MM.1S (cell line): ENCODE measurements at regions not wholly inside any gene's neighbourhood (a gene's known extent, or its start where the extent isn't known, plus 50 kb on each side); places are given as distances from the start of the nearest gene placed in this dataset.

ENCODE experiments used
- EZH2 ChIP-seq: fragments of 300-600 bp; sonication (generic); optimal IDR thresholded peaks from 2 replicates; pipeline ENCODE3; 2017; ENCODE audit warnings: low read depth, mild to moderate bottlenecking, antibody characterized with exemption, low read length, mixed read lengths
- EZH2phosphoT487 ChIP-seq: fragments of 300-600 bp; sonication (generic); IDR thresholded peaks from 2 replicates; pipeline ENCODE4 v1.6.1; 2018; ENCODE audit warnings: antibody characterized with exemption, low read length
- TF ChIP-seq, protein P1 (sequence below): fragments of 300-600 bp; sonication (generic); IDR thresholded peaks from 2 replicates; pipeline ENCODE4 v1.5.1; 2016; ENCODE audit warnings: antibody characterized with exemption, low read length, mixed read lengths

DNA sequence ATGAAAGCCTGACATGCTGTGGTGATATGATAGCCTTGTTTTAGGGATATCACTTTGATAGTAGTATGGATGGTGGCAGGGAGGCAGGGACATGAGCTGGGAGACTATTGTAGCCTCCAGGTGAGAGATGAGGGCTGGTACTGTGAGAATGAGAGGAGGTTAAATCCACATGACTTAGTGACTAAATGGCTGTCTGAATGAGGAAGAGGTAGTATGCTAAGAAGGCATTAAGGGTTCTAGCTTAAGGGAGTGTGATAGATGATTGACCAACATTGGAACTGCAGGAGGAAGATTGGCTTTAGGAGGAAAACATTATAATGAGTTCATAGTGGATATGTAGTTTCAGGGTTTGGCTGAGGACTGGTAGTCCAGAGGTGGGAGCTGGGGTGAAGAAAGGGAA is 195.0 kb upstream of the ANK2 start:
- TF ChIP-seq EZH2 = no peak
- TF ChIP-seq, protein P1, sequence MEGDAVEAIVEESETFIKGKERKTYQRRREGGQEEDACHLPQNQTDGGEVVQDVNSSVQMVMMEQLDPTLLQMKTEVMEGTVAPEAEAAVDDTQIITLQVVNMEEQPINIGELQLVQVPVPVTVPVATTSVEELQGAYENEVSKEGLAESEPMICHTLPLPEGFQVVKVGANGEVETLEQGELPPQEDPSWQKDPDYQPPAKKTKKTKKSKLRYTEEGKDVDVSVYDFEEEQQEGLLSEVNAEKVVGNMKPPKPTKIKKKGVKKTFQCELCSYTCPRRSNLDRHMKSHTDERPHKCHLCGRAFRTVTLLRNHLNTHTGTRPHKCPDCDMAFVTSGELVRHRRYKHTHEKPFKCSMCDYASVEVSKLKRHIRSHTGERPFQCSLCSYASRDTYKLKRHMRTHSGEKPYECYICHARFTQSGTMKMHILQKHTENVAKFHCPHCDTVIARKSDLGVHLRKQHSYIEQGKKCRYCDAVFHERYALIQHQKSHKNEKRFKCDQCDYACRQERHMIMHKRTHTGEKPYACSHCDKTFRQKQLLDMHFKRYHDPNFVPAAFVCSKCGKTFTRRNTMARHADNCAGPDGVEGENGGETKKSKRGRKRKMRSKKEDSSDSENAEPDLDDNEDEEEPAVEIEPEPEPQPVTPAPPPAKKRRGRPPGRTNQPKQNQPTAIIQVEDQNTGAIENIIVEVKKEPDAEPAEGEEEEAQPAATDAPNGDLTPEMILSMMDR = no peak
- TF ChIP-seq EZH2phosphoT487 = no peak
